GM13976 (cell line): ENCODE measurements at regions not wholly inside any gene's neighbourhood (a gene's known extent, or its start where the extent isn't known, plus 50 kb on each side); places are given as distances from the start of the nearest gene placed in this dataset.

Experiments used
- DNase-seq: peaks from one replicate; pipeline ENCODE4 v3.0.0; 2012; ENCODE audit warnings: low spot score
- CTCF ChIP-seq: IDR thresholded peaks from 2 replicates; pipeline ENCODE4 v1.5.1; 2012; ENCODE audit warnings: borderline replicate concordance, mild to moderate bottlenecking; ENCODE audit not compliant: insufficient read depth; ENCODE audit errors: extremely low read depth, missing control alignments, control extremely low read depth
- in situ Hi-C: fragments of 300-500 bp; cut with MboI; formaldehyde crosslinking; loops from one replicate; pipeline ENCODE4 v1.12.0; 2022; ENCODE audit warnings: low sequenced_read_pairs, mixed read lengths, inconsistent platforms; ENCODE audit not compliant: unreplicated experiment

- DNase-seq, result no peak
- TF ChIP-seq CTCF, result no peak
- in situ Hi-C loops, result no loop called here
These were observed 51.4 kb upstream of the TMX1 start for GRCh38 chr14:51188566-51189185.

GRCh38 chr14:51189600-51190376, 50.3 kb upstream of the TMX1 start:
- TF ChIP-seq CTCF, result no peak
- DNase-seq, result no peak
- in situ Hi-C loops, result no loop called here
